CD4-positive, alpha-beta T cell treated with Interleukin-21 for 1 hour (primary cell): ENCODE measurements at regions not wholly inside any gene's neighbourhood (a gene's known extent, or its start where the extent isn't known, plus 50 kb on each side); places are given as distances from the start of the nearest gene placed in this dataset.

Experiments used
- DNase-seq: peaks from one replicate; pipeline ENCODE4 v3.0.0-alpha.2; 2020

- DNase-seq, result no peak
These were observed 516.9 kb upstream of the ZNF608 start for GRCh38 chr5:125263356-125263755.

- no peak for DNase-seq
These were observed 519.7 kb upstream of the ZNF608 start for GRCh38 chr5:125266106-125266505.

- DNase-seq, result no peak
These were observed 521.3 kb upstream of the ZNF608 start for GRCh38 chr5:125267636-125268248.

- no peak for DNase-seq
These were observed 523.5 kb upstream of the ZNF608 start for GRCh38 chr5:125269926-125270325.

- DNase-seq, result no peak
These were observed 525.9 kb upstream of the ZNF608 start for GRCh38 chr5:125272357-125272756.

GRCh38 chr5:125274211-125274610 lies 527.8 kb upstream of the ZNF608 start:
- DNase-seq, result no peak

- no peak for DNase-seq
These were observed 528.7 kb upstream of the ZNF608 start for GRCh38 chr5:125274938-125275724.

GRCh38 chr5:125275725-125276090 lies 529.3 kb upstream of the ZNF608 start:
- no peak for DNase-seq

- no peak for DNase-seq
These were observed 529.7 kb upstream of the ZNF608 start for GRCh38 chr5:125276096-125276495.

- no peak for DNase-seq
These were observed 531.2 kb upstream of the ZNF608 start for GRCh38 chr5:125277494-125278154.

GRCh38 chr5:125278711-125279110 lies 532.3 kb upstream of the ZNF608 start:
- no peak for DNase-seq

GRCh38 chr5:125281667-125282066 lies 535.2 kb upstream of the ZNF608 start:
- no peak for DNase-seq

- no peak for DNase-seq
These were observed 536.9 kb upstream of the ZNF608 start for GRCh38 chr5:125283372-125283771.

- no peak for DNase-seq
These were observed 539.8 kb upstream of the ZNF608 start for GRCh38 chr5:125286271-125286670.

- DNase-seq, result no peak
These were observed 543.2 kb upstream of the ZNF608 start for GRCh38 chr5:125289606-125290005.

GRCh38 chr5:125290935-125291334 lies 544.5 kb upstream of the ZNF608 start:
- no peak for DNase-seq

GRCh38 chr5:125291447-125291846 lies 545.0 kb upstream of the ZNF608 start:
- no peak for DNase-seq

GRCh38 chr5:125293223-125293622 lies 546.8 kb upstream of the ZNF608 start:
- no peak for DNase-seq

GRCh38 chr5:125293726-125294125 lies 547.3 kb upstream of the ZNF608 start:
- DNase-seq, result no peak

GRCh38 chr5:125294844-125295243 lies 548.4 kb upstream of the ZNF608 start:
- DNase-seq, result no peak

GRCh38 chr5:125295405-125295872 lies 549.0 kb upstream of the ZNF608 start:
- DNase-seq, result no peak

GRCh38 chr5:125298258-125298657 lies 551.8 kb upstream of the ZNF608 start:
- DNase-seq, result no peak

- DNase-seq, result no peak
These were observed 552.4 kb upstream of the ZNF608 start for GRCh38 chr5:125298746-125299379.

- DNase-seq, result no peak
These were observed 555.3 kb upstream of the ZNF608 start for GRCh38 chr5:125301711-125302110.
